Activated T-cell treated with anti-CD3 and anti-CD28 coated beads, Interleukin-2, amount 50 U/mL, for 4 hours (primary cell): ENCODE measurements at regions not wholly inside any gene's neighbourhood (a gene's known extent, or its start where the extent isn't known, plus 50 kb on each side); places are given as distances from the start of the nearest gene placed in this dataset.
A peak's percentile ranks its signal among the peaks of the same experiment; 100 is the strongest.

Experiments used
- ATAC-seq, 2 donors: fragments of 200-7000 bp; cut with Tn5 transposase; one replicate each; pipeline ENCODE4 v1.10.0; 2021
- DNase-seq: peaks from one replicate; pipeline ENCODE4 v3.0.0-alpha.2; 2020
- H3K27me3 Mint-ChIP-seq: one replicate; pipeline ENCODE4 v1.8.0; 2021; ENCODE audit warnings: low read depth, mixed read lengths
- H3K36me3 Mint-ChIP-seq: one replicate; pipeline ENCODE4 v1.8.0; 2022; ENCODE audit warnings: mixed read lengths; ENCODE audit not compliant: insufficient read depth
- H3K4me1 Mint-ChIP-seq: one replicate; pipeline ENCODE4 v1.8.0; 2021; ENCODE audit warnings: low read depth, mixed read lengths
- H3K4me3 Mint-ChIP-seq: one replicate; pipeline ENCODE4 v1.8.0; 2021; ENCODE audit warnings: mild to moderate bottlenecking, moderate library complexity, mixed read lengths
- H3K9me3 Mint-ChIP-seq: one replicate; pipeline ENCODE4 v1.8.0; 2021; ENCODE audit warnings: mixed read lengths

GRCh38 chr18:76580288-76580962 is 85.4 kb upstream of the ZNF516 start:
- no peak for ATAC-seq
- H3K27me3 Mint-ChIP-seq: peaks cover 2% of the 10 kb centered on the region
- H3K4me3 Mint-ChIP-seq: no peak overlapping the region
- H3K36me3 Mint-ChIP-seq: no peaks in the 10 kb centered on the region
- DNase-seq: no peak
- H3K4me1 Mint-ChIP-seq: no peaks in the 10 kb centered on the region
- H3K9me3 Mint-ChIP-seq: no peaks in the 10 kb centered on the region

DNA sequence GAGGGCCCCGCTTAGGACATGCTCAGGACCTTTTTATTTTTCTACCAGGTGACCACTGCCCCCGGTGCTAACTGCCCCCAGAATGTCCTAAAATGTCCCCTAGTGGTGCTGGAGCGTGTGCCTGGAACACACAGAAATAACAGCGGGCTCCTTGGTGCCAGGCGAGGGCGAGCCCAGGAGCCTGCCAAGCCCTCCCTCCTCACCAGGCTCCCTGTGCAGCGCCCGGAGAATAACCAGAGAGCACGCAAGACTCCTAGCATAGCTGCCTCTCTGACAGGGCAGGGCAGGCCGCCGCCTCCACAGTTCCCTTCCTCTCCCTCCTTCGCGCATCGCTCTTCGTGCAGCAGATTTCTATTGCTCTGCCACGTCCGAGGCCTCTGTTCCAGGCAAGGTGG is 84.3 kb upstream of the ZNF516 start:
- ATAC-seq (no peak), DNase-seq (no peak)
- no peaks in the 10 kb centered on the region for H3K9me3 Mint-ChIP-seq
- H3K36me3 Mint-ChIP-seq: no peaks in the 10 kb centered on the region
- H3K4me3 Mint-ChIP-seq: no peak overlapping the region
- H3K27me3 Mint-ChIP-seq: peaks cover 2% of the 10 kb centered on the region
- no peaks in the 10 kb centered on the region for H3K4me1 Mint-ChIP-seq

DNA sequence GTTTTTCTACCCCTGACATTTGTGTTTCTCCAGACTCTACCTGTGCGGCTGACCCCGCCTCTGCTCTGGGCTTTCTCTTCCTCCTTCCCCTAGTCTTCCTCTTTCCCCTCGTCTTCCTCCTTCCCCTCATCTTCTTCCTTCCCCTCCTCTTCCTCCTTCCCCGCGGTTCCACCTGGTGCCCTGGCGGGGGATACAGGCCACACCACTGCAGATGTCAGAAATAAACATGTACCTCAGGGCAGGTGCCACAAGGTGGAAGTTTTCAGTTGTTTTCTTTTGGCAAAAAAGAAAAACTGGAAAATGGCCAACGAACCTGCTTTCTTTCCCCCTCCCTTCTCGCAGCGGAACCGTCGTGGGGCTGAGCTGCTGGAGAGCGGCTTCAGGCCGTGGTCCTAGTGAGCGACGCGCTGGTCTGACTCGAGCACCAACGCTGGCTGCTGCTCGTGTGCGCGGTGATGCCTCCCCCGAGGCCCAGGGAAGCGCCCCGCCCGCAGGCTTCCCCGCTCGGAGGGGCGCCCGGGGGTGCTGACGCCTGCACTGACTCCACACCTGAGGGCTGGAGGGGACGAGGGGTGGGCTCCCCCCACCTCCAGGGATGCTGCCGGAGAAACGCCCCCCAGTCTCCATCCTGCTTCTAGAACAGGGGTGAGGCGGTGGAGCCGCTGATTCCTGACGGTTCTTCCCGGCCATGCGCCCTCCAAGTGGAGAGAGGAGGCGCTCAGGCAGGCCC is 83.7 kb upstream of the ZNF516 start:
- no peak overlapping the region for H3K4me3 Mint-ChIP-seq
- H3K27me3 Mint-ChIP-seq: peaks cover 2% of the 10 kb centered on the region
- H3K9me3 Mint-ChIP-seq: no peaks in the 10 kb centered on the region
- DNase-seq: no peak
- ATAC-seq: no peak
- H3K4me1 Mint-ChIP-seq: no peaks in the 10 kb centered on the region
- H3K36me3 Mint-ChIP-seq: no peaks in the 10 kb centered on the region

DNA sequence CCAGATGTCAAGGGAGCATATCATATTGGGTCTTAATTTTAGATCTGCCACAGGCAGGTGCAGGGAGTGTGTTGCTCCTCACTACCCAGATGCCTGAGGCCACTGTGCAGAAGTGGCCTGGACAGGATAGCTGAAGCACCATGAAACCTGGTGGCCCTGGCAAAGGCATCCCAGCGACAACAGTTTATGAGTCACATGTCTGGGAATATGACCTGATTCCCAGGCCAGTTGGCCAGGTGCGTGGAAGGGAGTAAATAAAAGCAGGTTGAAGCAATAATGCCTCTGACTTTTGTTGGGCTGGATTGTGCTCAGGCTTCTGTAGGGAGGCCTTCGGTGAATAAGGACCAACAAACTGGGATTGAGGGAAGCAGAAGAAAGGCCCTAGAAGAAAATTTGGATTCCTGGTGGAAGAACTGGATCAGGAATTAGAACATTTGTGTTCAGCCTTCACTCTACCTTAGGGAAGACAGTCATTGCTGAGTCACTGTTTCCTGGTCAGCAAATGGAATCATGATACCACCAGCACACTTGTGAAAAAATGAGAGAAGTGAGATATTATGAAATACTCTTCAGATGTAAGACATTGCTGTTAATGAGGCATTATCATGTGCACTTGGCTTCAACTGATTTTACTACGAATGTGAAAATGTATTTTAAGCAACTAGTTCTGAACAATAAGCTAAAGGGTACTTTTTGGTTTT is 78.4 kb upstream of the ZNF516 start:
- peaks cover 13% of the 10 kb centered on the region for H3K27me3 Mint-ChIP-seq

GRCh38 chr18:76572518-76573247 is 77.6 kb upstream of the ZNF516 start:
- DNase-seq (no peak), ATAC-seq (no peak)
- Mint-ChIP-seq H3K27me3 (peaks cover 15% of the 10 kb centered on the region), H3K4me1 (no peaks in the 10 kb centered on the region), H3K9me3 (no peaks in the 10 kb centered on the region), H3K4me3 (no peak overlapping the region), H3K36me3 (no peaks in the 10 kb centered on the region)

More for the DNA sequence above, 78.4 kb upstream of the ZNF516 start:
- no peaks in the 10 kb centered on the region for H3K4me1 Mint-ChIP-seq
- H3K4me3 Mint-ChIP-seq: no peak overlapping the region
- no peaks in the 10 kb centered on the region for H3K36me3 Mint-ChIP-seq
- H3K9me3 Mint-ChIP-seq: no peaks in the 10 kb centered on the region
- ATAC-seq (no peak), DNase-seq (no peak)

DNA sequence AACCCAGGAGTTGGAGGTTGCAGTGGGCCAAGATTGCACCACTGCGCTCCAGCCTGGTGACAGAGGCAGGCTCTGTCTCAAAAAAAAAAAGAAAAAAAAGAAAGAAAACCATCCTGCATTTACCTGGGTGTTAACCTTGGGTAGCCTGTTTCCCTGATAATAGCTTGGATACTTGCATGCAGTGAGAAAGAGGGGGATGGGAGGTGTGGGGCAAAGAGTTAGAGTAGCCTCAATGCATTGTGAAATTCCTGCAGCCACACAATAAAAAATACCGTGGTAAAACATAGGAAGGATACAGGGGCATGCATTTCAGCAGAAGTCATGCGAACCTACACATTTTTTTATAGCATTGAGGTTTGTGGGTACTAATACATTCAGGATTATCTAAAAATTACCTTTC is 76.6 kb upstream of the ZNF516 start:
- Mint-ChIP-seq H3K9me3 (no peaks in the 10 kb centered on the region), H3K36me3 (no peaks in the 10 kb centered on the region), H3K27me3 (peaks cover 18% of the 10 kb centered on the region), H3K4me1 (no peaks in the 10 kb centered on the region), H3K4me3 (no peak overlapping the region)
- no peak for ATAC-seq
- DNase-seq: no peak

DNA sequence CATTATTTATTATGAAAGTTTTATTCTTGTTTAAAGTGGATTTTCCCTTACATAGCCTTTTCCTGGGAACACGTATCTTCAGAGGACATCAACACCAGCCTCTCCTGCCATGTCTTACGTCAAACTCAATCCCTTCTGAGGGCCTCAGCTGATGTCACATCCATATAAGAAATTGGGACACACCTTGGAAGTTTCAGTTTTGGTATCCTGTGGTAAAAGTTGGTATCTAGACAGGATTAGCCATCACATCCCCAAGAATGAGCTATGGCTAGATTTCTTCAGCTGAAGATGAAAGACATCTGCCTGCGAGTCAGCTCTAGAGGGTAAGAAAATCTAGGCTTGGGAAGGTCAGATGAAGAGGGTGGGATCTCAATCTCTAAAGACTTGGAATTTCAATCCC is 75.8 kb upstream of the ZNF516 start:
- H3K9me3 Mint-ChIP-seq: no peaks in the 10 kb centered on the region
- peaks cover 18% of the 10 kb centered on the region for H3K27me3 Mint-ChIP-seq
- ATAC-seq: no peak
- no peaks in the 10 kb centered on the region for H3K4me1 Mint-ChIP-seq
- H3K36me3 Mint-ChIP-seq: no peaks in the 10 kb centered on the region
- DNase-seq: no peak
- no peak overlapping the region for H3K4me3 Mint-ChIP-seq

GRCh38 chr18:76569644-76570419 is 74.8 kb upstream of the ZNF516 start:
- H3K36me3 Mint-ChIP-seq: no peaks in the 10 kb centered on the region
- ATAC-seq: no peak

GRCh38 chr18:76568731-76569130 is 73.7 kb upstream of the ZNF516 start:
- H3K4me1 Mint-ChIP-seq: no peaks in the 10 kb centered on the region
- no peak overlapping the region for H3K4me3 Mint-ChIP-seq
- ATAC-seq: no peak
- no peaks in the 10 kb centered on the region for H3K36me3 Mint-ChIP-seq
- no peak for DNase-seq
- H3K9me3 Mint-ChIP-seq: no peaks in the 10 kb centered on the region
- peaks cover 18% of the 10 kb centered on the region for H3K27me3 Mint-ChIP-seq

More at GRCh38 chr18:76569644-76570419, 74.8 kb upstream of the ZNF516 start:
- peaks cover 18% of the 10 kb centered on the region for H3K27me3 Mint-ChIP-seq
- DNase-seq: no peak
- no peaks in the 10 kb centered on the region for H3K9me3 Mint-ChIP-seq
- no peaks in the 10 kb centered on the region for H3K4me1 Mint-ChIP-seq
- no peak overlapping the region for H3K4me3 Mint-ChIP-seq

DNA sequence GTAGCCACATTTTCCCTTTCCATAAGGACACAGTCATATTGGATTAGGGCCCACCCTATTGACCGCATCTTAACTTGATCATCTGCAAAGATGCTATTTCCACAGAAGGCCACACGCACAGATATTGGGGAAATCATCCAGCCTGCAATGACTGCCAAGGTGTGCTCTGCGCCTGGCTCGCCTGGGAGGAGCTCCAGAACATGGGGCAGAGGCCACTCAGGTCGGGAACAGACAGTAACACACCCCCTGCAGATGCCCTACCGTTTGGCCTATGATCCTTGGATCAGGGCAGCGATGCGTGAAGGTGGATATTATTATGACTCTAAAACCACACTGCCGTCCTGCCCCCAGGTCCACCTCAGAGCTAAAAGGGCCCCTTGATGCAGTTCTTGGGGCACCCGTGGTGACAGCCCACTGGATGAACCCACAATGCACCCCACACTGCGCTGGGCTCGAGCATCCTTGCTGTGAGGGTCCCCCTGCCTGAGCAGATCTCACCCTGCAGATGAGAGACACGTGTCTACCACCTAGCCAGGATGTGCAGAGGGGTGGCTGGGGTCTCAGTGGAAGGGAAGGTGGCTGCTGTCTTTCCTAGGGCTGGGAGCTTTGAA is 72.9 kb upstream of the ZNF516 start:
- no peaks in the 10 kb centered on the region for H3K36me3 Mint-ChIP-seq
- peaks cover 18% of the 10 kb centered on the region for H3K27me3 Mint-ChIP-seq
- ATAC-seq (no peak), DNase-seq (no peak)
- no peaks in the 10 kb centered on the region for H3K4me1 Mint-ChIP-seq
- no peak overlapping the region for H3K4me3 Mint-ChIP-seq
- H3K9me3 Mint-ChIP-seq: no peaks in the 10 kb centered on the region

DNA sequence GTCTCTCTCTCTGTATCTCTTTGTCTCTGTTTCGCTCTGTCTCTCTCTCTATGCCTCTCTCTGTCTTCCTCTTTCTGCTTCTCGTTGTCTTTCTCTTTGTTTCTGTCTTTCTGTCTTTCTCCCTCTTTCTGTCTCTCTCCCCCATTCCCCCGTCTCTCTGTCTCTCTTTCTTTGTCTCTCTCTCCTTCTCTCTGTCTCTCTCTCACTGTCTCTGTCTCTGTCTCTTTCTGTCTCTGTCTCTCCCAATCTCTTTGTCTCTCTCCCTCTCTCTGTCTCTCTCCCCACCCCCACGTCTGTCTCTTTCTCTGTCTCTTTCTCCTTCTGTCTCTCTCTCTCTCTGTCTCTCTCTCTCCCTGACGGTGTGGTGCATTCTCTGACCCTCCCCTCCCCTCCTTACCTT is 71.9 kb upstream of the ZNF516 start:
- ATAC-seq (no peak), DNase-seq (no peak)
- Mint-ChIP-seq H3K9me3 (no peaks in the 10 kb centered on the region), H3K4me1 (no peaks in the 10 kb centered on the region), H3K36me3 (no peaks in the 10 kb centered on the region), H3K27me3 (peaks cover 24% of the 10 kb centered on the region), H3K4me3 (no peak overlapping the region)

- Mint-ChIP-seq H3K4me3 (no peak overlapping the region), H3K27me3 (peaks cover 18% of the 10 kb centered on the region), H3K4me1 (no peaks in the 10 kb centered on the region), H3K9me3 (no peaks in the 10 kb centered on the region), H3K36me3 (no peaks in the 10 kb centered on the region)
- DNase-seq: no peak
- peak in 1 of 2 donors; percentile 32 for ATAC-seq
These were observed 70.5 kb upstream of the ZNF516 start for GRCh38 chr18:76565238-76566173.
